ENCODE measurements at regions not wholly inside any gene's neighbourhood (a gene's known extent, or its start where the extent isn't known, plus 50 kb on each side); places are given as distances from the start of the nearest gene placed in this dataset.

GRCh38 chrY:7449860-7450259 is 538.3 kb upstream of the AMELY start:
- no peak for FAIRE-seq
- intact Hi-C loops (cut with DNase I): no loop called here
- Histone ChIP-seq H3K9ac (ENCODE audit: low read length in 3 of 3) (no peak overlapping the region), H3K4me1 (ENCODE audit: control insufficient read depth in 2 of 3, insufficient read depth in 2 of 3, low read depth in 1 of 3, low read length in 3 of 3) (no peaks in the 10 kb centered on the region), H3K4me3 (ENCODE audit: low read length in 3 of 3) (no peak overlapping the region), H3K27ac (ENCODE audit: low read depth in 2 of 2, low read length in 2 of 2) (no peak overlapping the region), H3K36me3 (ENCODE audit: control insufficient read depth in 2 of 3, insufficient read depth in 3 of 3, low read length in 3 of 3) (no peaks in the 10 kb centered on the region), H3K9me3 (ENCODE audit: control insufficient read depth in 2 of 3, insufficient read depth in 1 of 3, low read length in 3 of 3) (no peaks in the 10 kb centered on the region), H3K27me3 (ENCODE audit: control insufficient read depth, insufficient read depth, low read length) (no peaks in the 10 kb centered on the region)
- no peak for TF ChIP-seq CTCF (IDR thresholded peaks at IDR 0.05; ENCODE audit: borderline replicate concordance, extremely low read depth, insufficient read depth)
- DNase-seq: no peak

- Histone ChIP-seq H3K9ac (ENCODE audit: low read length in 3 of 3) (no peak overlapping the region), H3K4me3 (ENCODE audit: low read length in 3 of 3) (no peak overlapping the region), H3K27me3 (ENCODE audit: control insufficient read depth, insufficient read depth, low read length) (no peaks in the 10 kb centered on the region), H3K9me3 (ENCODE audit: control insufficient read depth in 2 of 3, insufficient read depth in 1 of 3, low read length in 3 of 3) (no peaks in the 10 kb centered on the region), H3K4me1 (ENCODE audit: control insufficient read depth in 2 of 3, insufficient read depth in 2 of 3, low read depth in 1 of 3, low read length in 3 of 3) (no peaks in the 10 kb centered on the region), H3K36me3 (ENCODE audit: control insufficient read depth in 2 of 3, insufficient read depth in 3 of 3, low read length in 3 of 3) (no peaks in the 10 kb centered on the region), H3K27ac (ENCODE audit: low read depth in 2 of 2, low read length in 2 of 2) (no peak overlapping the region)
- intact Hi-C loops (cut with DNase I): no loop called here
- DNase-seq (no peak), FAIRE-seq (no peak)
- no peak for TF ChIP-seq CTCF (IDR thresholded peaks at IDR 0.05; ENCODE audit: borderline replicate concordance, extremely low read depth, insufficient read depth)
Observed at GRCh38 chrY:7448687-7449086, 537.1 kb upstream of the AMELY start.

- H3K27me3 ChIP-seq (ENCODE audit: control insufficient read depth, insufficient read depth, low read length): no peaks in the 10 kb centered on the region
Observed at GRCh38 chrY:7447881-7448516, 536.4 kb upstream of the AMELY start.

More at GRCh38 chrY:7447881-7448516, 536.4 kb upstream of the AMELY start:
- FAIRE-seq: no peak
- no peak overlapping the region for H3K4me3 ChIP-seq (ENCODE audit: low read length in 3 of 3)
- H3K27ac ChIP-seq (ENCODE audit: low read depth in 2 of 2, low read length in 2 of 2): no peak overlapping the region
- intact Hi-C loops (cut with DNase I): no loop called here
- no peak overlapping the region for H3K9ac ChIP-seq (ENCODE audit: low read length in 3 of 3)
- no peaks in the 10 kb centered on the region for H3K9me3 ChIP-seq (ENCODE audit: control insufficient read depth in 2 of 3, insufficient read depth in 1 of 3, low read length in 3 of 3)
- no peaks in the 10 kb centered on the region for H3K36me3 ChIP-seq (ENCODE audit: control insufficient read depth in 2 of 3, insufficient read depth in 3 of 3, low read length in 3 of 3)
- TF ChIP-seq CTCF (IDR thresholded peaks at IDR 0.05; ENCODE audit: borderline replicate concordance, extremely low read depth, insufficient read depth): no peak
- no peak for DNase-seq
- no peaks in the 10 kb centered on the region for H3K4me1 ChIP-seq (ENCODE audit: control insufficient read depth in 2 of 3, insufficient read depth in 2 of 3, low read depth in 1 of 3, low read length in 3 of 3)

Measured in kidney (tissue), 13 donors.